MCF 10A (cell line): ENCODE measurements at regions not wholly inside any gene's neighbourhood (a gene's known extent, or its start where the extent isn't known, plus 50 kb on each side); places are given as distances from the start of the nearest gene placed in this dataset.

Experiments used
- BruUV-seq: library from RNA; stranded (reverse); fragments of 400-500 nt; replicated peaks from 2 replicates; lab custom pipeline; 2021; lab: Mats Ljungman, UMichigan
- CTCF ChIA-PET: fragments of 300-600 bp; sonication (Branson Sonifier 250); formaldehyde crosslinking; extraction: SDS; loops from one replicate; lab custom pipeline; 2021; ENCODE audit warnings: antibody characterized with exemption, inconsistent platforms; lab: Yijun Ruan, JAX
- POLR2A ChIA-PET: fragments of 300-600, 350-650 bp; sonication (Branson Sonifier 250); formaldehyde crosslinking; extraction: SDS; loops from one replicate; lab custom pipeline; 2020; ENCODE audit warnings: antibody characterized with exemption, inconsistent platforms; lab: Yijun Ruan, JAX
- DNase-seq: peaks from one replicate; pipeline ENCODE4 v3.0.0-alpha.2; 2018; ENCODE audit not compliant: unreplicated experiment
- H3K27ac Mint-ChIP-seq: one replicate; pipeline ENCODE4 v1.8.0; 2022; ENCODE audit warnings: mild to moderate bottlenecking, low read depth, mixed read lengths; ENCODE audit not compliant: unreplicated experiment
- H3K27me3 Mint-ChIP-seq: one replicate; pipeline ENCODE4 v1.8.0; 2022; ENCODE audit warnings: mixed read lengths; ENCODE audit not compliant: insufficient read depth, unreplicated experiment
- H3K36me3 Mint-ChIP-seq: one replicate; pipeline ENCODE4 v1.8.0; 2022; ENCODE audit warnings: mild to moderate bottlenecking, moderate library complexity, mixed read lengths; ENCODE audit not compliant: insufficient read depth, unreplicated experiment
- H3K4me1 Mint-ChIP-seq: one replicate; pipeline ENCODE4 v1.8.0; 2022; ENCODE audit warnings: mixed read lengths; ENCODE audit not compliant: insufficient read depth, unreplicated experiment
- H3K4me3 Mint-ChIP-seq: one replicate; pipeline ENCODE4 v1.8.0; 2022; ENCODE audit warnings: mild to moderate bottlenecking, moderate library complexity, mixed read lengths; ENCODE audit not compliant: unreplicated experiment
- H3K9me3 Mint-ChIP-seq: one replicate; pipeline ENCODE4 v1.8.0; 2022; ENCODE audit warnings: mixed read lengths; ENCODE audit not compliant: unreplicated experiment
- intact Hi-C: fragments of 100-400 bp; cut with micrococcal nuclease; formaldehyde crosslinking; loops from 2 replicates; pipeline ENCODE4 v1.14.1; 2022
- TF ChIP-seq, protein P1 (sequence below): fragments of 200-600 bp; IDR thresholded peaks from one replicate; pipeline ENCODE4 v1.8.0; 2022; ENCODE audit warnings: antibody characterized with exemption, mild to moderate bottlenecking; ENCODE audit not compliant: unreplicated experiment

DNA sequence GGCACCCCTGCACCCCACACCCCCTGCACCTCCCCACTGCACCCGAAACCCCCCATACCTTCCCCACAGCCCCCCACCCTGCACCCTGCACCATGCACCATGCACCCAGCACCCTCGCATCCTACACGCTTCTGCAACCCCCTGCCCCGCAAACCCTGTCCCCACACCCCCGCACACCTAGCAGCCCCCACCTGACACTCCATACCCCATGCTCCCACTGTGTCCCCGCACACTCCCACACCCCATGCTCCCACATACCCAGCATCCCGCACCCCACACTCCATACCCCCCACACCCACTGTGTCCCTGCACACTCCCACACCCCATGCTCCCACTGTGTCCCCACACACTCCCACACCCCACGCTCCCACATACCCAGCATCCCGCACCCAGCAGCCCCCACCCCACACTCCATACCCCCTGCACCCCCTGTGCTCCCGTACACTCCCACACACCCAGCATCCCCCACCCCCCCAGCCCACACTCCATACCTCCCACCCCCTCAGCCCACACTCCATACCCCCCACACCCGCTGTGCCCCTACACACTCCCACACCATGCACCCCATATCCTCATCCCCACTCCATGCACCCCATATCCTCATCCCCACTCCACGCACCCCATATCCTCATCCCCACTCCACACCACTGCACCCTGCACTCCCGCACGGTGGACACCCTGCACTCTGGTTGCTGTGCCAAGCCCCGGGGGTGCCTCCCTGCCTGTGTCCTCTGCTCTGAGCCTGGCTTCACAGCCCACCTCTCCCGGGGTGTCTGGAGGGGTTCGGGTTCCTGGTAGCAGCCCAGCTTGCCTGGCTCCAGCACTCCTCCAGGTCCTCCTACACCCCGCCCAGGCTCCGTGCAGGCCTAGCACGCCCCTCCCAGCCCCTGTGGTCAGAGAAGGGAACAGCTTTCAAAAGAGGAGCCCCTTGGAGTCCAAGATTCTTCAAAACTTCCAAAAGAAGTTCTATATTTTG, 93.9 kb upstream of the CTDP1 start:
- CTCF ChIA-PET, result no interaction called here
- no peaks in the 10 kb centered on the region for H3K36me3 Mint-ChIP-seq
- POLR2A ChIA-PET, result no interaction called here
- no TSS peak for BruUV-seq
- intact Hi-C loops, result no loop called here
- no peak overlapping the region for H3K27ac Mint-ChIP-seq
- H3K9me3 Mint-ChIP-seq, result peaks cover 7% of the 10 kb centered on the region
- no peaks in the 10 kb centered on the region for H3K4me1 Mint-ChIP-seq
- H3K27me3 Mint-ChIP-seq, result no peaks in the 10 kb centered on the region
- H3K4me3 Mint-ChIP-seq, result no peak overlapping the region
- TF ChIP-seq, protein P1, sequence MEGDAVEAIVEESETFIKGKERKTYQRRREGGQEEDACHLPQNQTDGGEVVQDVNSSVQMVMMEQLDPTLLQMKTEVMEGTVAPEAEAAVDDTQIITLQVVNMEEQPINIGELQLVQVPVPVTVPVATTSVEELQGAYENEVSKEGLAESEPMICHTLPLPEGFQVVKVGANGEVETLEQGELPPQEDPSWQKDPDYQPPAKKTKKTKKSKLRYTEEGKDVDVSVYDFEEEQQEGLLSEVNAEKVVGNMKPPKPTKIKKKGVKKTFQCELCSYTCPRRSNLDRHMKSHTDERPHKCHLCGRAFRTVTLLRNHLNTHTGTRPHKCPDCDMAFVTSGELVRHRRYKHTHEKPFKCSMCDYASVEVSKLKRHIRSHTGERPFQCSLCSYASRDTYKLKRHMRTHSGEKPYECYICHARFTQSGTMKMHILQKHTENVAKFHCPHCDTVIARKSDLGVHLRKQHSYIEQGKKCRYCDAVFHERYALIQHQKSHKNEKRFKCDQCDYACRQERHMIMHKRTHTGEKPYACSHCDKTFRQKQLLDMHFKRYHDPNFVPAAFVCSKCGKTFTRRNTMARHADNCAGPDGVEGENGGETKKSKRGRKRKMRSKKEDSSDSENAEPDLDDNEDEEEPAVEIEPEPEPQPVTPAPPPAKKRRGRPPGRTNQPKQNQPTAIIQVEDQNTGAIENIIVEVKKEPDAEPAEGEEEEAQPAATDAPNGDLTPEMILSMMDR, result no peak
- DNase-seq, result no peak

DNA sequence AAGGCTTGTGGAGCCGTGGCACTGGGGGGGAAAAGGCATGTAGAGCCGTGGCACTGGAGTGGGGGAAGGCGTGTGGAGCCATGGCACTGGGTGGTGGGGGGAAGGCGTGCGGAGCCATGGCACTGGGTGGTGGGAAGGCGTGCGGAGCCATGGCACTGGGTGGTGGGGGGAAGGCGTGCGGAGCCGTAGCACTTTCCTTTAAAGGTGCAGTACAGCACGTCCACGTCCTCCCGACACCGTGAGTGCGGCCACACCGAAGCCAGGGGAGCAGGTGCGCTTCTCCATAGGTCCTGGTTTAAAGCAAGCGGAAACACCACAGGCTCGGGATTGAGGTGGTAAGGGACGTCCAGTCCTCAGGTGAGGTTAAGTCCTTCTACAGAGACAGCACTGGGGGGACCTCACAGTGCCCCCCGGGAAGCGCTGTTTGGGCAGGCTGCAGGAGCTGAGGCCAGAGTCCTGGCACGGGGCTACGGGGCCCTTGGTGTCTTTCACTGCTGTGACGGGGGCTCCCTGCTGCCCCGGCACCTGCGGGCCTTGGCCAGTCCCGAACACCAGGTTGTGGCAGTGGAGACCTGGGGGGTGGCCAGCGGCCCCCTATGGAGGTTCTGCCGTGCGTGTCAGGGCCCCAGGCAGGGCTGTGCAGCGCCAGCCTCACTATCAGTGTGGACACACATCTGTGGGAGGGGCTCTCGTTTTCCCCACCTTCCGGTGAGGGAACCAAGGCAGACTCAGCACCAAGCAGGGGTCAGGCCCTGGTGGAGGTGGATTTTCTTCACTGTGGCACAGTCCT, 93.0 kb upstream of the CTDP1 start:
- Mint-ChIP-seq H3K27ac (no peak overlapping the region), H3K27me3 (no peaks in the 10 kb centered on the region), H3K36me3 (peaks cover 6% of the 10 kb centered on the region), H3K9me3 (peaks cover 14% of the 10 kb centered on the region), H3K4me3 (no peak overlapping the region), H3K4me1 (no peaks in the 10 kb centered on the region)
- BruUV-seq, result no TSS peak
- POLR2A ChIA-PET, result no interaction called here
- intact Hi-C loops, result no loop called here
- TF ChIP-seq, protein P1, result no peak
- CTCF ChIA-PET, result no interaction called here
- DNase-seq, result no peak

DNA sequence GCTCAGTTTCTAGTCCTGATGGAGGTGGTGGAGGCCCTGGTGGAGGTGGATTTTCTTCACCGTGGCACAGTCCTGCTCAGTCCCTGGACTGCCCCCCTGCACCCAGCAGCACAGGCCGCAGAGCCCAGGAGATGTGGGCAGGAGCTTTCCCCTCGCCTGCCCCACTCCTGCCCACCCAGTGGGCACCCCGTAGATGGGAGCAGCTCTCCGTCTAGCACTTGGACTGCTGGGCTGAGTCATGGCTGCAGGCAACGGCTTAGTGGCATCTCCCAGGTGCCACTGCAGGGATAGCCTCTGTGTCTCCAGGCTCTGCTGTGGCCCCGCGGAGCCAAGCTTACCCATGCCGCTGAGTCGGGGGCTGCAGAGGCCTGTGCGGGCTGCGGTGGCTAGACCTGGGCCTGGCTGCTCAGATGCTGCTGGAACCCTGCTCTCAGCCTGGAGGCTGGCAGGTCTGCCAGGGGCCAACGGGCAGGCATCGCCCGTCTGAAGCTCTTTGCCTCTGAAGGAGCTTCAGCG, 92.3 kb upstream of the CTDP1 start:
- no peak for DNase-seq
- Mint-ChIP-seq H3K36me3 (peaks cover 6% of the 10 kb centered on the region), H3K27ac (no peak overlapping the region), H3K4me3 (no peak overlapping the region), H3K27me3 (no peaks in the 10 kb centered on the region), H3K9me3 (peaks cover 20% of the 10 kb centered on the region), H3K4me1 (no peaks in the 10 kb centered on the region)
- BruUV-seq, result no TSS peak
- ChIA-PET CTCF (interaction anchor here (0.6 kb wide), 1 partner anchor 1514 kb away, joined by 3 read pairs; no protein-coding TSS in a partner anchor), POLR2A (no interaction called here)
- intact Hi-C loops, result no loop called here
- TF ChIP-seq, protein P1, result no peak
